ENCODE measurements at regions not wholly inside any gene's neighbourhood (a gene's known extent, or its start where the extent isn't known, plus 50 kb on each side); places are given as distances from the start of the nearest gene placed in this dataset.

DNA sequence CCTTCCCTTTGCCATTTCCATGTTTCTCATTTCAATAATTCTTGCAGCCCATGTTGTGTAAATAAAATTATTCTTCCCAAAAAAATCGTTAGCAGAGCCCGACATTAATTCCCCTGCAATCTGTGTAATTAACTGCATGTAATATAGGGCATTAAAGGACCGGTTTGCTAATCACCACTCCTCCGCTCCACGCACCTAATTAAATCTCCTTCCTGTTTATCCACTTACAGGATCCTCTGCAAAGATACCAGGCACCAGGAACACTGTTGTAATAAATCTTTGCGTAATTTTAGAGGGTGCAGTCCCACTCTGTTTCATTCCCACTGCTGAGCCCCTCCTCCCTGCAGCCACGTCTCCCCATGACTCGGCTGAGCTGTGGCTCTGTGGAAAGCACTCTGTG lies 105.0 kb upstream of the PPP1R26 start:
- TF ChIP-seq POLR2A (IDR thresholded peaks at IDR 0.05; ENCODE audit: low read depth, low read length): no peak
- TF ChIP-seq POLR2AphosphoS5 (IDR thresholded peaks at IDR 0.05; ENCODE audit: low read depth, low read length): no peak
- TF ChIP-seq SPI1 (IDR thresholded peaks at IDR 0.05; ENCODE audit: low read depth, low read length): no peak
- TF ChIP-seq POU2F2 (IDR thresholded peaks at IDR 0.05; ENCODE audit: low read depth, low read length): no peak
- TF ChIP-seq TAF1 (IDR thresholded peaks at IDR 0.05; ENCODE audit: low read depth, low read length): no peak
